ENCODE measurements at regions not wholly inside any gene's neighbourhood (a gene's known extent, or its start where the extent isn't known, plus 50 kb on each side); places are given as distances from the start of the nearest gene placed in this dataset.

- no peak overlapping the region for H3K4me3 ChIP-seq
- intact Hi-C loops (cut with micrococcal nuclease), result no loop called here
- no peaks in the 10 kb centered on the region for H3K9me3 ChIP-seq (replicated peaks; ENCODE audit: control insufficient read depth, insufficient read depth, low read depth, low read length)
- H3K27me3 ChIP-seq (ENCODE audit: control insufficient read depth in 2 of 2, insufficient read depth in 2 of 2, low read length in 2 of 2), result peaks cover 33 to 40% of the 10 kb centered on the region in 2 experiments
- H4K20me1 ChIP-seq (replicated peaks; ENCODE audit: control insufficient read depth, insufficient read depth, low read length), result no peaks in the 10 kb centered on the region; the same call in 1 of the 2 replicates
- H3K27ac ChIP-seq (ENCODE audit: extremely low read depth, low read depth, low read length), result no peak overlapping the region
- DNase-seq (ENCODE audit: extremely low read depth in 1 of 4, low spot score in 3 of 4), result no peak
- CTCF ChIA-PET (ENCODE audit: low intra/inter-chr PET ratio), result no interaction called here
- H3K9me1 ChIP-seq (ENCODE audit: control insufficient read depth, insufficient read depth, low read length), result no peaks in the 10 kb centered on the region
- BruUV-seq (replicated peaks), result no TSS peak
- no peak for ATAC-seq
- in situ Hi-C loops (cut with MboI), result no loop called here
- no peaks in the 10 kb centered on the region for H3K4me1 ChIP-seq (replicated peaks in 1 of 2; ENCODE audit: control insufficient read depth in 2 of 2, insufficient read depth in 2 of 2, low read length in 2 of 2)
- no peaks in the 10 kb centered on the region for H3K79me2 ChIP-seq (ENCODE audit: control insufficient read depth, insufficient read depth, low read length)
- no peak overlapping the region for H2AFZ ChIP-seq (ENCODE audit: low read depth, low read length)
- H3K9ac ChIP-seq (ENCODE audit: insufficient read depth in 1 of 2, low read depth in 2 of 2, low read length in 2 of 2), result no peak overlapping the region; a peak in 1 of 4 replicates
- POLR2A ChIA-PET, result interaction anchor here (1.2 kb wide), 1 partner anchor 17 kb away, joined by 4 read pairs; no protein-coding TSS in a partner anchor
- FAIRE-seq, result no peak
- WGBS (ENCODE audit: insufficient coverage, low coverage, missing lambda C conversion rate), result 3% methylated on average over 3 of the region's 3 CpGs
- no peak overlapping the region for H3K4me2 ChIP-seq (ENCODE audit: insufficient read depth, low read length)
- TF ChIP-seq ARNT (IDR thresholded peaks at IDR 0.05) (no peak), RNF219 (CRISPR knock-in tag; IDR thresholded peaks at IDR 0.05) (no peak), POLR2G (IDR thresholded peaks at IDR 0.05; ENCODE audit: low read depth, low read length) (no peak), ARHGAP35 (IDR thresholded peaks at IDR 0.05; ENCODE audit: partially characterized antibody) (no peak), RBM34 (IDR thresholded peaks at IDR 0.05; ENCODE audit: borderline replicate concordance, insufficient read depth, low read length) (no peak), ZNF766 (CRISPR knock-in tag; conservative IDR thresholded peaks at IDR 0.05) (peak; percentile 68)
- no peaks in the 10 kb centered on the region for H3K36me3 ChIP-seq (ENCODE audit: control insufficient read depth, insufficient read depth, low read length)
These were observed 260.4 kb upstream of the LYZL1 start for GRCh38 chr10:29028486-29028885.
